MCF 10A (cell line): ENCODE measurements at regions not wholly inside any gene's neighbourhood (a gene's known extent, or its start where the extent isn't known, plus 50 kb on each side); places are given as distances from the start of the nearest gene placed in this dataset.

Experiments
- BruUV-seq: library from RNA; stranded (reverse); fragments of 400-500 nt; replicated peaks from 2 replicates; lab custom pipeline; 2021; lab: Mats Ljungman, UMichigan
- CTCF ChIA-PET: fragments of 300-600 bp; sonication (Branson Sonifier 250); formaldehyde crosslinking; extraction: SDS; loops from one replicate; lab custom pipeline; 2021; ENCODE audit warnings: antibody characterized with exemption, inconsistent platforms; lab: Yijun Ruan, JAX
- POLR2A ChIA-PET: fragments of 300-600, 350-650 bp; sonication (Branson Sonifier 250); formaldehyde crosslinking; extraction: SDS; loops from one replicate; lab custom pipeline; 2020; ENCODE audit warnings: antibody characterized with exemption, inconsistent platforms; lab: Yijun Ruan, JAX
- DNase-seq: peaks from one replicate; pipeline ENCODE4 v3.0.0-alpha.2; 2018; ENCODE audit not compliant: unreplicated experiment
- H3K27ac Mint-ChIP-seq: one replicate; pipeline ENCODE4 v1.8.0; 2022; ENCODE audit warnings: mild to moderate bottlenecking, low read depth, mixed read lengths; ENCODE audit not compliant: unreplicated experiment
- H3K27me3 Mint-ChIP-seq: one replicate; pipeline ENCODE4 v1.8.0; 2022; ENCODE audit warnings: mixed read lengths; ENCODE audit not compliant: insufficient read depth, unreplicated experiment
- H3K36me3 Mint-ChIP-seq: one replicate; pipeline ENCODE4 v1.8.0; 2022; ENCODE audit warnings: mild to moderate bottlenecking, moderate library complexity, mixed read lengths; ENCODE audit not compliant: insufficient read depth, unreplicated experiment
- H3K4me1 Mint-ChIP-seq: one replicate; pipeline ENCODE4 v1.8.0; 2022; ENCODE audit warnings: mixed read lengths; ENCODE audit not compliant: insufficient read depth, unreplicated experiment
- H3K4me3 Mint-ChIP-seq: one replicate; pipeline ENCODE4 v1.8.0; 2022; ENCODE audit warnings: mild to moderate bottlenecking, moderate library complexity, mixed read lengths; ENCODE audit not compliant: unreplicated experiment
- H3K9me3 Mint-ChIP-seq: one replicate; pipeline ENCODE4 v1.8.0; 2022; ENCODE audit warnings: mixed read lengths; ENCODE audit not compliant: unreplicated experiment
- intact Hi-C: fragments of 100-400 bp; cut with micrococcal nuclease; formaldehyde crosslinking; loops from 2 replicates; pipeline ENCODE4 v1.14.1; 2022
- TF ChIP-seq, protein P1 (sequence below): fragments of 200-600 bp; IDR thresholded peaks from one replicate; pipeline ENCODE4 v1.8.0; 2022; ENCODE audit warnings: antibody characterized with exemption, mild to moderate bottlenecking; ENCODE audit not compliant: unreplicated experiment

DNA sequence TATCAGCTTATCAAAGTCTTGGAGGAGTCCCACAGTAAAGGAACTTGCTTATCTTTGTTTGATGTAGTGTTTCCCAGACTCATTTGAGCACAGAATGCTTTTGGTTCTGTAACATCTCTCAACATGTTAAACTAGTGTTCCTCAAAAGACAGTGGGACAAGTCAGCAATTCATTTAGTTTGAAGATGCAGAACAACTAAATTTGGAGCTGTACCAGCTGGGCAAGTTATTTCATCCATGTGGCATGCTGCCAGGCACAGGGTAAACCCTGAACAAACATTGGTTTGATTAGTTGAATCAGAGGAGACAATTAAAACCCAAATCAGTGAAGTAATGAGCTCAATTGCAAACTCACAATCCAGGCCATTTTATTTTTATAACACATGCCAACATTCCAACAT is 141.2 kb downstream of the CSNK2A3 start:
- H3K4me3 Mint-ChIP-seq, result no peak overlapping the region
- no peaks in the 10 kb centered on the region for H3K36me3 Mint-ChIP-seq
- peaks cover 16% of the 10 kb centered on the region for H3K27me3 Mint-ChIP-seq
- no peak overlapping the region for H3K27ac Mint-ChIP-seq
- ChIA-PET POLR2A (interaction anchor here (0.6 to 1.3 kb wide), 4 partner anchors 24 to 51 kb away, joined by 3 to 5 read pairs (median 3); no protein-coding TSS in a partner anchor), CTCF (interaction anchor here (0.7 to 1.2 kb wide), 2 partner anchors 23 to 94 kb away, joined by 3 read pairs; no protein-coding TSS in a partner anchor)
- TF ChIP-seq, protein P1, sequence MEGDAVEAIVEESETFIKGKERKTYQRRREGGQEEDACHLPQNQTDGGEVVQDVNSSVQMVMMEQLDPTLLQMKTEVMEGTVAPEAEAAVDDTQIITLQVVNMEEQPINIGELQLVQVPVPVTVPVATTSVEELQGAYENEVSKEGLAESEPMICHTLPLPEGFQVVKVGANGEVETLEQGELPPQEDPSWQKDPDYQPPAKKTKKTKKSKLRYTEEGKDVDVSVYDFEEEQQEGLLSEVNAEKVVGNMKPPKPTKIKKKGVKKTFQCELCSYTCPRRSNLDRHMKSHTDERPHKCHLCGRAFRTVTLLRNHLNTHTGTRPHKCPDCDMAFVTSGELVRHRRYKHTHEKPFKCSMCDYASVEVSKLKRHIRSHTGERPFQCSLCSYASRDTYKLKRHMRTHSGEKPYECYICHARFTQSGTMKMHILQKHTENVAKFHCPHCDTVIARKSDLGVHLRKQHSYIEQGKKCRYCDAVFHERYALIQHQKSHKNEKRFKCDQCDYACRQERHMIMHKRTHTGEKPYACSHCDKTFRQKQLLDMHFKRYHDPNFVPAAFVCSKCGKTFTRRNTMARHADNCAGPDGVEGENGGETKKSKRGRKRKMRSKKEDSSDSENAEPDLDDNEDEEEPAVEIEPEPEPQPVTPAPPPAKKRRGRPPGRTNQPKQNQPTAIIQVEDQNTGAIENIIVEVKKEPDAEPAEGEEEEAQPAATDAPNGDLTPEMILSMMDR, result no peak
- H3K4me1 Mint-ChIP-seq, result no peaks in the 10 kb centered on the region
- peak; percentile 35 for DNase-seq
- intact Hi-C loops, result no loop called here
- H3K9me3 Mint-ChIP-seq, result no peaks in the 10 kb centered on the region
- no TSS peak for BruUV-seq

DNA sequence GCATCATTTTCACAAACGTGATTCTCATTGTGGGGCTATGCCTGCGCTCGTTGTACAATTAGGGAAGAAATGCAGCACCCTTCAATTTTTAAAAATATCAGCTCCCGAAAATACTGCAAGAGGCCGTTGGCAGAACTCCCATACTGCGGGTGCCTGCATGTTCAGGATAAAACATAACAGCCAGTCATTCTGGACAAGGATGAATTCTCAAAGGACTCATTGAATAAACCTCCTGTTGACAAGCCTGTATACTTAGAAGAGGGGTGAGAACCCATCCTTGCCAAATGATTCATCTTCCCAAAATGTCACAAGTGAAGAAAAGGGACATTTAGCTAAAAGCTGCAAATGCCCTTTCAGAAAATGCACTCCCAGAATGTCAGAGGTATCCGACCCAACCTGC is 141.9 kb downstream of the CSNK2A3 start:
- H3K27ac Mint-ChIP-seq, result no peak overlapping the region
- H3K4me3 Mint-ChIP-seq, result no peak overlapping the region
- no peaks in the 10 kb centered on the region for H3K36me3 Mint-ChIP-seq
- CTCF ChIA-PET, result interaction anchor here (0.7 kb wide), 1 partner anchor 94 kb away, joined by 3 read pairs; no protein-coding TSS in a partner anchor
- peak; percentile 16 for DNase-seq
- peaks cover 16% of the 10 kb centered on the region for H3K27me3 Mint-ChIP-seq
- BruUV-seq, result no TSS peak
- intact Hi-C loops, result no loop called here
- no peaks in the 10 kb centered on the region for H3K9me3 Mint-ChIP-seq
- TF ChIP-seq, protein P1, result no peak
- POLR2A ChIA-PET, result interaction anchor here (1.1 to 1.3 kb wide), 2 partner anchors 34 to 52 kb away, joined by 3 to 5 read pairs; no protein-coding TSS in a partner anchor
- H3K4me1 Mint-ChIP-seq, result no peaks in the 10 kb centered on the region

DNA sequence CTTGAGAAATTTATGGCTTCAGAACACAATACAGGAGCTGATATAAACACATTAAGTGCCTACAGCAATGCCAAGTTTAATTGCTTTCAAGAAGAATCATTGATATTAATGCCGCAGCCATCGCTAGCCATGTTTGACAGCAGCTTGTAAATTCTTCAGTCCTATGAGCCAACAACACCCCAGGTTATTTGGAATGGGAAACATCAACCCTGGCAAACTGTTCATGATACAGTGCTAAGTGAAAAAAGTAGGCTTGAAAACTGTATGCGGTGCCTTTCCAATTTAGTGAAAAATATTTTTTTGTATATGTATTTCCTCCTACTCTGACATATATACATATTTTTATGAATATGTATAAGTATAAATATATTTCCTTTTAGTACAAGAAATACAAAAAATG is 142.6 kb downstream of the CSNK2A3 start:
- H3K27ac Mint-ChIP-seq, result no peak overlapping the region
- no peaks in the 10 kb centered on the region for H3K36me3 Mint-ChIP-seq
- H3K27me3 Mint-ChIP-seq, result peaks cover 13% of the 10 kb centered on the region
- no peak overlapping the region for H3K4me3 Mint-ChIP-seq
- ChIA-PET CTCF (no interaction called here), POLR2A (no interaction called here)
- TF ChIP-seq, protein P1, result no peak
- no peak for DNase-seq
- H3K9me3 Mint-ChIP-seq, result no peaks in the 10 kb centered on the region
- no TSS peak for BruUV-seq
- intact Hi-C loops, result no loop called here
- no peaks in the 10 kb centered on the region for H3K4me1 Mint-ChIP-seq

DNA sequence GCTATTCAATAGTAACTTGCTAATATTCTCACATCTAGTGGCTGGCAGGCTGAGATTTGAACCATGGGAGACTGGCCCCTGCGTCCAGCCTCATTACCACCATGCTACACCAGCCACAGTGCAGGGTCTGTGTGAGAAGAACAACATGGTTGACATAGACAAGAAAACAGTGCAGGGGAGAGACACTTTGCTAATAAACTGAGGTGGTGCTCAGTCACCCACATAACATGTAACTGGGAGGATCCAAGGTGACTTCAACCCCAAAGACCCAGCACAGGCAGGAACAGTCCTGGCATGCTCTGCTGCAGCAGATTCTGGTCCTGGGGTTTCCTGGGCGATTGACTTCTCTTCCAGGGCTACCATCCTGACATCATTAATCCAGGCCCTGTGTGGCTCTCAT is 143.1 kb downstream of the CSNK2A3 start:
- Mint-ChIP-seq H3K9me3 (no peaks in the 10 kb centered on the region), H3K4me1 (no peaks in the 10 kb centered on the region), H3K4me3 (no peak overlapping the region), H3K27me3 (peaks cover 13% of the 10 kb centered on the region), H3K27ac (no peak overlapping the region), H3K36me3 (no peaks in the 10 kb centered on the region)
- POLR2A ChIA-PET, result no interaction called here
- no peak for DNase-seq
- TF ChIP-seq, protein P1, result no peak
- CTCF ChIA-PET, result no interaction called here
- intact Hi-C loops, result no loop called here
- BruUV-seq, result no TSS peak
